HUES48 (cell line): ENCODE measurements at regions not wholly inside any gene's neighbourhood (a gene's known extent, or its start where the extent isn't known, plus 50 kb on each side); places are given as distances from the start of the nearest gene placed in this dataset.
"Not testable (repeated sequence)": the region's sequence is repeated elsewhere in the genome, so short reads cannot be mapped to it uniquely, and the experiment has no call there.

ENCODE experiments used
- H3K27ac ChIP-seq: one replicate; pipeline ENCODE4 v1.7.0; 2013; ENCODE audit warnings: low read depth, low read length, inconsistent platforms
- H3K27me3 ChIP-seq: 2 replicates; pipeline ENCODE4 v1.6.1; 2013; ENCODE audit warnings: mild to moderate bottlenecking, low read length; ENCODE audit not compliant: control insufficient read depth, insufficient read depth
- H3K36me3 ChIP-seq: 2 replicates; pipeline ENCODE4 v1.6.1; 2013; ENCODE audit warnings: low read length; ENCODE audit not compliant: control insufficient read depth, insufficient read depth
- H3K4me1 ChIP-seq: 2 replicates; pipeline ENCODE4 v1.6.1; 2013; ENCODE audit warnings: mild to moderate bottlenecking, low read length; ENCODE audit not compliant: control insufficient read depth, insufficient read depth
- H3K4me3 ChIP-seq: 2 replicates; pipeline ENCODE4 v1.5.1; 2013; ENCODE audit warnings: mild to moderate bottlenecking, low read depth, low read length
- H3K9ac ChIP-seq: 2 replicates; pipeline ENCODE4 v1.6.1; 2013; ENCODE audit warnings: mild to moderate bottlenecking, low read depth, low read length, moderate library complexity
- H3K9me3 ChIP-seq: 2 replicates; pipeline ENCODE4 v1.6.1; 2013; ENCODE audit warnings: low read length; ENCODE audit not compliant: control insufficient read depth, insufficient read depth

GRCh38 chr10:3645406-3645805, 139.6 kb downstream of the KLF6 start:
- no peak overlapping the region for H3K4me3 ChIP-seq
- H3K27ac ChIP-seq, result no peak overlapping the region
- no peaks in the 10 kb centered on the region for H3K36me3 ChIP-seq
- no peaks in the 10 kb centered on the region for H3K27me3 ChIP-seq
- no peak overlapping the region for H3K9ac ChIP-seq
- H3K9me3 ChIP-seq, result no peaks in the 10 kb centered on the region
- no peaks in the 10 kb centered on the region for H3K4me1 ChIP-seq

DNA sequence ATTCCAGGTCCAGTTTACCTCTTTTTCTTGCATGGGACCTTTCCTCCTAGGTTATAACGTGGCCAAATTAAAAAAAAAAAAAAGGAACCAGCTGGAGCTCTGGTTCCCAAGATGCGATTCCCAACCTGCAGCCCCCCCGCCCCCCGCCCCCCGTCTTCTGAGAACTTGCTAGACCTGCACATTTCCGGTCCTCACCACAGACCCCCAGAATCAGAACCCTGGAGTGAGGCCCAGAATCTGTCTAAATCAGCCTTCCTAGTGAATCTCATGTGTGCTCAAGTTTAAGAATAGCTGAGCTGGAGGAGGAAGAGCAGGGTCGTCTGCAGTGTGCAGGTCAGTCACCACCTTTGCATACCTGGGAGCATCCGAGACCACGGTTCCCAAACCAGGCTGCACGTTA, 144.2 kb downstream of the KLF6 start:
- Histone ChIP-seq H3K27me3 (no peaks in the 10 kb centered on the region), H3K36me3 (no peaks in the 10 kb centered on the region), H3K27ac (no peak overlapping the region), H3K4me3 (no peak overlapping the region), H3K9ac (no peak overlapping the region), H3K9me3 (no peaks in the 10 kb centered on the region), H3K4me1 (no peaks in the 10 kb centered on the region)

- no peaks in the 10 kb centered on the region for H3K27me3 ChIP-seq
- H3K9me3 ChIP-seq, result no peaks in the 10 kb centered on the region
- H3K27ac ChIP-seq, result no peak overlapping the region
- H3K9ac ChIP-seq, result no peak overlapping the region
- H3K4me1 ChIP-seq, result no peaks in the 10 kb centered on the region
- H3K36me3 ChIP-seq, result no peaks in the 10 kb centered on the region
- no peak overlapping the region for H3K4me3 ChIP-seq
Observed at GRCh38 chr10:3639546-3639945, 145.5 kb downstream of the KLF6 start.

GRCh38 chr10:3636356-3637181, 148.4 kb downstream of the KLF6 start:
- Histone ChIP-seq H3K27me3 (no peaks in the 10 kb centered on the region), H3K4me1 (no peaks in the 10 kb centered on the region), H3K36me3 (no peaks in the 10 kb centered on the region), H3K27ac (no peak overlapping the region), H3K4me3 (no peak overlapping the region), H3K9me3 (no peaks in the 10 kb centered on the region), H3K9ac (no peak overlapping the region)

DNA sequence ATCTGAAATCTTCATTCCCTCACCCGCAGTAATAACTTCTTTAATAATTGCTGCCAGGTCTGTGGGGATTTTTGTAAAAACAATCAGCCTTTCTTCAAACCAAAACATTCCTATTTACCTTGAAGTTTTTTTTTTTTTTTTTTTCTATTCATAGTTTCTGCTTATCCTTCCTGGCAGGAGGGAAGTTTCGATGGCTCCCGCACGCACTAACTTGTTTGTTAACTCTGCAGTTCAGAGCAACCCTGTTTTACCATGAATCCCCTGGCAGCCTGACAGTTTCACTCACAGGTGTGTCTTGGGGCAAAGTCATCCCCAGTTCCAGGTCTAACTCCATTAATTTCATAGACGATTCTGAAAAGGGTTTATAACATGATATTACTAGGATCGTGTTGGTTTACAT, 149.3 kb downstream of the KLF6 start:
- Histone ChIP-seq H3K9ac (no peak overlapping the region), H3K4me1 (no peaks in the 10 kb centered on the region), H3K9me3 (no peaks in the 10 kb centered on the region), H3K36me3 (no peaks in the 10 kb centered on the region), H3K27me3 (no peaks in the 10 kb centered on the region), H3K27ac (no peak overlapping the region), H3K4me3 (no peak overlapping the region)

GRCh38 chr10:3635211-3635671, 149.8 kb downstream of the KLF6 start:
- no peaks in the 10 kb centered on the region for H3K9me3 ChIP-seq
- no peak overlapping the region for H3K27ac ChIP-seq
- H3K4me3 ChIP-seq, result no peak overlapping the region
- no peaks in the 10 kb centered on the region for H3K4me1 ChIP-seq
- no peak overlapping the region for H3K9ac ChIP-seq
- H3K27me3 ChIP-seq, result no peaks in the 10 kb centered on the region
- no peaks in the 10 kb centered on the region for H3K36me3 ChIP-seq

GRCh38 chr10:3634646-3635045, 150.4 kb downstream of the KLF6 start:
- H3K27me3 ChIP-seq, H3K27ac ChIP-seq, H3K36me3 ChIP-seq, H3K9me3 ChIP-seq, H3K4me3 ChIP-seq, H3K4me1 ChIP-seq, H3K9ac ChIP-seq: not testable (repeated sequence)

GRCh38 chr10:3631701-3632330, 153.2 kb downstream of the KLF6 start:
- no peaks in the 10 kb centered on the region for H3K27me3 ChIP-seq
- no peak overlapping the region for H3K4me3 ChIP-seq
- no peak overlapping the region for H3K9ac ChIP-seq
- H3K4me1 ChIP-seq, result no peaks in the 10 kb centered on the region
- H3K27ac ChIP-seq, result no peak overlapping the region
- H3K9me3 ChIP-seq, result no peaks in the 10 kb centered on the region
- H3K36me3 ChIP-seq, result no peaks in the 10 kb centered on the region

GRCh38 chr10:3631291-3631690, 153.7 kb downstream of the KLF6 start:
- H3K27ac ChIP-seq, result no peak overlapping the region
- no peak overlapping the region for H3K4me3 ChIP-seq
- peaks cover 3% of the 10 kb centered on the region; the same call in 1 of the 2 replicates for H3K4me1 ChIP-seq
- H3K9me3 ChIP-seq, result no peaks in the 10 kb centered on the region
- no peaks in the 10 kb centered on the region for H3K36me3 ChIP-seq
- H3K9ac ChIP-seq, result no peak overlapping the region
- no peaks in the 10 kb centered on the region for H3K27me3 ChIP-seq

DNA sequence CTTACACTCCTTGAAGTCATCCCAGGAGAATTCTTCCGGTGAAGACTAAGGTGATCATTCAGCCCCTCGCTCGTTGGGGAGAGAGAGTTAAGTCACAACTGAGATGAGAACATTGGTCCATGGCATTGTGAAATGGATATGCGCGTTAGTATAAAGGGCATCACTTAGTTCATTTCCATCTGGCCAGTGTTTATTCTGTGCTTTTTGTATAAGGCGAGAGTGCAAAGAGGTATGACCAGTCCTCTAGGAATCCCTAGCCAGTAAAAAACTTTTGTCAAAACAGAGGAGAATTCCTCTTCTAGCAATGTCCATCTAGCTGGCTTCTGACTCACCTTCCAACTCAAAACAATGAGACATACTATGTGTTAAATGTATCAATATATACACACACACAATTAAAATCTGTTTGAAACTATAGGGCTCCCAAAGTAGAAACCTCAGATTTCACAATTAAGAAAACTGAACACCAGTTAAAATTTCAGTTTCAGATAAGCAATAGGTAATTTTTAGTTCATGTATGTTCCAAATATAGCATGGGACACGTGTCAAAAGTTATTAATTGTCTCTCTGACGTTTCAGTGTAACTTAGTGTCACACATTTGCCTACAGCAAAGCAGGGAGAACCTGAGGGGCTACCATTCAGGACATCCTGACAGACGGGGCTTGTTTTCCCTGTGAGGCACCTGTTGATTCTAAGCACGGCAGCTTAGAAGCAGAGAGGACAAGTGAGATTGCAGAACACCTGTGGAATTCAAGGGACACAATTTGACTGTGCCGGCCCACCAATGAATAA, 158.9 kb downstream of the KLF6 start:
- no peaks in the 10 kb centered on the region for H3K36me3 ChIP-seq
- no peaks in the 10 kb centered on the region for H3K27me3 ChIP-seq
- peaks cover 26% of the 10 kb centered on the region for H3K4me1 ChIP-seq
- no peak overlapping the region for H3K27ac ChIP-seq
- no peak overlapping the region for H3K9ac ChIP-seq
- peaks cover 3% of the 10 kb centered on the region; the same call in 1 of the 2 replicates for H3K9me3 ChIP-seq
- H3K4me3 ChIP-seq, result no peak overlapping the region

DNA sequence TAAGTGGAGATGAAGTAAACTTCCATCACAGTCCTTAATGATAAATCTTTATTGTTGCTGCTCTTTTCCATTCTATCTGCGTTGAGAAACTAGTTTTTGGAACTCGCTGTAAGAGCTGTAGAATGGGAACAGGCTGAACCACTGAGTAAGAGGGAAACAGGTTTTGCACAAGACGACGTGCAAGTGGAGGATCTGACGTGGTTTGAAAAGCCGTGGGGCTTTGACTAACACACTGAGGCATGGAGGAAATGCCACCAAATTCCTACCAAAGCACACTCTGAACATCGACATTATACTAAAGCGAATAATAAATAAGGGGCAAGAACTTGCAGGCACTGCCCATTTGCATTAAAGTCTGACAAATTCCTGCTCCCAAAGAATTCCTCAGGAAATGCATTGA, 160.6 kb downstream of the KLF6 start:
- Histone ChIP-seq H3K27ac (no peak overlapping the region), H3K9me3 (peaks cover 6% of the 10 kb centered on the region; the same call in 1 of the 2 replicates), H3K27me3 (no peaks in the 10 kb centered on the region), H3K9ac (peak overlapping the region; percentile 16; the same call in 1 of the 2 replicates), H3K36me3 (no peaks in the 10 kb centered on the region), H3K4me3 (no peak overlapping the region; the same call in 1 of the 2 replicates), H3K4me1 (peaks cover 26% of the 10 kb centered on the region)
